OCI-LY7 (cell line): ENCODE measurements at regions not wholly inside any gene's neighbourhood (a gene's known extent, or its start where the extent isn't known, plus 50 kb on each side); places are given as distances from the start of the nearest gene placed in this dataset.
"Not testable (repeated sequence)": the region's sequence is repeated elsewhere in the genome, so short reads cannot be mapped to it uniquely, and the experiment has no call there.

ENCODE experiments used
- BruUV-seq: library from RNA; stranded (reverse); fragments of 400-500 nt; replicated peaks from 2 replicates; lab custom pipeline; 2021; lab: Mats Ljungman, UMichigan
- CTCF ChIA-PET: fragments of 300-600 bp; sonication (Branson Sonifier 250); formaldehyde crosslinking; loops from one replicate; lab custom pipeline; 2022; ENCODE audit warnings: antibody characterized with exemption; ENCODE audit not compliant: unreplicated experiment; lab: Charles Lee
- POLR2A ChIA-PET: fragments of 300-600 bp; sonication (Branson Sonifier 250); formaldehyde crosslinking; loops from one replicate; lab custom pipeline; 2022; ENCODE audit warnings: antibody characterized with exemption; lab: Charles Lee
- DNase-seq: peaks from one replicate; pipeline ENCODE4 v3.0.0-alpha.2; 2015; ENCODE audit warnings: low spot score
- H2AFZ ChIP-seq: fragments of 200-600 bp; sonication (generic), shearing (Covaris generic); 2 replicates; pipeline ENCODE4 v1.6.1; 2014; ENCODE audit warnings: mild to moderate bottlenecking, antibody characterized with exemption, low read length, moderate library complexity
- H3K27ac ChIP-seq: fragments of 200-600 bp; sonication (generic); 2 replicates; pipeline ENCODE4 v1.5.1; 2014; ENCODE audit warnings: mixed run types, low read depth, mild to moderate bottlenecking, moderate library complexity, low read length, inconsistent platforms; ENCODE audit not compliant: poor library complexity, severe bottlenecking
- H3K36me3 ChIP-seq: fragments of 200-600 bp; sonication (generic); 2 replicates; pipeline ENCODE4 v1.6.1; 2014; ENCODE audit warnings: mild to moderate bottlenecking, antibody characterized with exemption, low read length, moderate library complexity, mixed read lengths; ENCODE audit not compliant: insufficient read depth
- H3K4me1 ChIP-seq: fragments of 200-600 bp; sonication (generic); 2 replicates; pipeline ENCODE4 v1.5.1; 2014; ENCODE audit warnings: mild to moderate bottlenecking, low read length; ENCODE audit not compliant: insufficient read depth, poor library complexity, severe bottlenecking
- H3K4me2 ChIP-seq: fragments of 200-600 bp; sonication (generic); 2 replicates; pipeline ENCODE4 v1.6.1; 2014; ENCODE audit warnings: mild to moderate bottlenecking, low read length
- H3K4me3 ChIP-seq: fragments of 200-600 bp; sonication (generic); 2 replicates; pipeline ENCODE4 v1.5.1; 2014; ENCODE audit warnings: mild to moderate bottlenecking, low read depth, low read length; ENCODE audit not compliant: poor library complexity, severe bottlenecking
- H3K79me2 ChIP-seq: fragments of 200-600 bp; sonication (generic); 2 replicates; pipeline ENCODE4 v1.6.1; 2016; ENCODE audit warnings: low read depth, mild to moderate bottlenecking, low read length, moderate library complexity, mixed read lengths; ENCODE audit not compliant: insufficient read depth
- H3K9me2 ChIP-seq: fragments of 200-600 bp; sonication (generic); 2 replicates; pipeline ENCODE4 v1.6.1; 2016; ENCODE audit warnings: mild to moderate bottlenecking, low read length, mixed read lengths; ENCODE audit not compliant: insufficient read depth
- H3K9me3 ChIP-seq: fragments of 200-600 bp; sonication (generic); 2 replicates; pipeline ENCODE4 v1.6.1; 2014; ENCODE audit warnings: mild to moderate bottlenecking, mixed run types, low read length, mixed read lengths
- H4K20me1 ChIP-seq: fragments of 200-600 bp; sonication (generic); 2 replicates; pipeline ENCODE4 v1.6.1; 2014; ENCODE audit warnings: mild to moderate bottlenecking, antibody characterized with exemption, low read length, moderate library complexity, mixed read lengths; ENCODE audit not compliant: insufficient read depth
- CTCF ChIP-seq: fragments of 200-600 bp; sonication (generic); conservative IDR thresholded peaks from 2 replicates; pipeline ENCODE4 v1.5.1; 2014; ENCODE audit warnings: mild to moderate bottlenecking, antibody characterized with exemption, low read length, moderate library complexity, mixed read lengths
- EZH2phosphoT487 ChIP-seq: fragments of 200-600 bp; sonication (generic); IDR thresholded peaks from 2 replicates; pipeline ENCODE4 v1.6.1; 2018; ENCODE audit warnings: low read depth, borderline replicate concordance, mild to moderate bottlenecking, mixed run types, antibody characterized with exemption, low read length, moderate library complexity, mixed read lengths
- intact Hi-C: fragments of 100-400 bp; cut with micrococcal nuclease; formaldehyde crosslinking; loops from one replicate; pipeline ENCODE4 v1.10.0; 2022; ENCODE audit not compliant: unreplicated experiment

GRCh38 chr20:30288346-30288745, 969.1 kb upstream of the DEFB115 start:
- Histone ChIP-seq H3K9me2 (no peaks in the 10 kb centered on the region), H3K79me2 (no peaks in the 10 kb centered on the region), H4K20me1 (no peaks in the 10 kb centered on the region), H2AFZ (no peak overlapping the region), H3K4me1 (no peaks in the 10 kb centered on the region), H3K27ac (no peak overlapping the region), H3K9me3 (no peaks in the 10 kb centered on the region), H3K4me2 (no peak overlapping the region), H3K4me3 (no peak overlapping the region), H3K36me3 (no peaks in the 10 kb centered on the region)
- ChIA-PET POLR2A (no interaction called here), CTCF (no interaction called here)
- BruUV-seq, result no TSS peak
- no peak for DNase-seq
- intact Hi-C loops, result no loop called here
- TF ChIP-seq EZH2phosphoT487, result no peak
- TF ChIP-seq CTCF, result no peak

- H3K4me1 ChIP-seq, CTCF ChIA-PET, POLR2A ChIA-PET, BruUV-seq, H2AFZ ChIP-seq, DNase-seq, H3K79me2 ChIP-seq, H4K20me1 ChIP-seq, H3K4me3 ChIP-seq, H3K36me3 ChIP-seq, H3K4me2 ChIP-seq, H3K9me3 ChIP-seq, intact Hi-C loops, H3K27ac ChIP-seq, H3K9me2 ChIP-seq: not testable (repeated sequence)
Observed at GRCh38 chr20:30289049-30289448, 968.4 kb upstream of the DEFB115 start.

DNA sequence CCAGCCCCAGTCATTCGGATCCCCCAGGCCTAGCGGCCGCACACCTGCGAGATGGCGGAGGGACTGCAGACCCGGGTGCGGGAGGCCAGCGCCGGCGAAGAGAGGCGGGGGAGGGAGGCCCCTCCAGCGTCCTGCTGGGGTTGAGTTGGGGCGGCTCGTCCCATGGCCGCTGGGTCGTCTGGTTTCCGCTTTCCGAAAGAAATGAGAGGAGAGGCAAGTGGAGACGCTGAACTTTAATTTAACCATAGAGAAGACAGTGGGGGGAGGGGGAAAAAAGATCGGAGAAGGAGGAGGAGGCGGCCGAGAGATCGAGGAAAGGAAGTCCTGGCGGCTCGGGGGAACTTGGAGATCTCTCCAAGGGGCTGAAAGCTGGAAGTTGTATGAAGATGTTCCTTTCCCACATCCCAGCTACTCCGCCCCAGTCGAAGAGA, 967.7 kb upstream of the DEFB115 start:
- H3K27ac ChIP-seq, CTCF ChIA-PET, H3K9me3 ChIP-seq, POLR2A ChIA-PET, DNase-seq, BruUV-seq, H3K9me2 ChIP-seq, H3K4me1 ChIP-seq, H3K4me3 ChIP-seq, H4K20me1 ChIP-seq, H3K36me3 ChIP-seq, H3K4me2 ChIP-seq, H2AFZ ChIP-seq, H3K79me2 ChIP-seq, intact Hi-C loops: not testable (repeated sequence)

DNA sequence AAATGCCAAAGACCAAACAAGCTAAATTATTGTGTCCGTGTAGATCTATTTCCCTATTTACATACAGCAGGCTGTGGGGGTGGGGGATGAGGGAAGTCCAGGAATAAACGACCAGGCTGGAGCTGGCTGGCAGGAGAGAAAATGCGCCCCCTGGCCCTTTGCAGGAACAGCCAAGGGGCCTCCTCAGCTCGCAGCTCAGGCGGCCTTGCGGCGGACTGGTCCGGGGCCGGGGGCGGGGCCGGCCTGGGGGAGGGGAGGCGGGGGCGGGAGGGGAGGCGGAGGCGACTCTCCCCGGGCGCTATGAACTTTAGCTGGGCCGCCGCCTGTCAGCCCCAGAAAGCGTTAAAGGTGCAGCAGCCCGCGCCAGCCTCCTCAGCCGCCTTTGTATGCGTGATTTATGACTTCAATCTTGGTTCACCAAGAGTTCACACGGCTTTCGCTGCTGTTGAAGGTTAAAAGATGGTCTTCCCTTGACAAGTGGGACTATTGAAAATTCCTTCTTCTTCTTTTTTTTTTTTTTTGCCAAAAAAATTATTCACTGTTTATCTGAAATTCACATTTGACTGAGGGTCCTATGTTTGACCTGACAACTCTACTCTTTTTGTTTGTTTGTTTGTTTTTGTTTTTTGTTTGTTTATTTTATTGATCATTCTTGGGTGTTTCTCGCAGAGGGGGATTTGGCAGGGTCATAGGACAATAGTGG, 967.0 kb upstream of the DEFB115 start:
- BruUV-seq, H3K79me2 ChIP-seq, H3K27ac ChIP-seq, H3K4me3 ChIP-seq, DNase-seq, H3K4me1 ChIP-seq, H3K4me2 ChIP-seq, intact Hi-C loops, POLR2A ChIA-PET, H3K9me3 ChIP-seq, H3K36me3 ChIP-seq, CTCF ChIA-PET, H2AFZ ChIP-seq, H4K20me1 ChIP-seq, H3K9me2 ChIP-seq: not testable (repeated sequence)

DNA sequence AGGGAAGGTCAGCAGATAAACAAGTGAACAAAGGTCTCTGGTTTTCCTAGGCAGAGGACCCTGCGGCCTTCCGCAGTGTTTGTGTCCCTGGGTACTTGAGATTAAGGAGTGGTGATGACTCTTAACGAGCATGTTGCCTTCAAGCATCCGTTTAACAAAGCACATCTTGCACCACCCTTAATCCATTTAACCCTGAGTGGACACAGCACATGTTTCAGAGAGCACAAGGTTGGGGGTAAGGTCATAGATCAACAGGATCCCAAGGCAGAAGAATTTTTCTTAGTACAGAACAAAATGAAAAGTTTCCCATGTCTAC, 966.4 kb upstream of the DEFB115 start:
- H3K4me2 ChIP-seq, H3K9me3 ChIP-seq, intact Hi-C loops, POLR2A ChIA-PET, BruUV-seq, H3K27ac ChIP-seq, H3K4me3 ChIP-seq, H3K9me2 ChIP-seq, CTCF ChIA-PET, H2AFZ ChIP-seq, DNase-seq, H3K79me2 ChIP-seq, H3K36me3 ChIP-seq, H4K20me1 ChIP-seq, H3K4me1 ChIP-seq: not testable (repeated sequence)

- BruUV-seq, H3K36me3 ChIP-seq, POLR2A ChIA-PET, intact Hi-C loops, H2AFZ ChIP-seq, H3K9me3 ChIP-seq, H3K27ac ChIP-seq, H3K4me2 ChIP-seq, DNase-seq, CTCF ChIA-PET, H3K79me2 ChIP-seq, H3K4me3 ChIP-seq, H4K20me1 ChIP-seq, H3K4me1 ChIP-seq, H3K9me2 ChIP-seq: not testable (repeated sequence)
Observed at GRCh38 chr20:30291686-30292085, 965.8 kb upstream of the DEFB115 start.
